ENCODE measurements at regions not wholly inside any gene's neighbourhood (a gene's known extent, or its start where the extent isn't known, plus 50 kb on each side); places are given as distances from the start of the nearest gene placed in this dataset.

GRCh38 chr2:104768694-104769093, 85.2 kb upstream of the POU3F3 start:
- Histone ChIP-seq H3K36me3 (ENCODE audit: control insufficient read depth in 3 of 3, insufficient read depth in 3 of 3, low read length in 3 of 3) (no peaks in the 10 kb centered on the region), H3K27ac (ENCODE audit: low read depth, low read length) (no peak overlapping the region), H3K4me3 (ENCODE audit: low read length in 3 of 3) (no peak overlapping the region), H3K4me1 (ENCODE audit: control insufficient read depth in 3 of 3, insufficient read depth in 3 of 3, low read length in 3 of 3) (no peaks in the 10 kb centered on the region), H3K9ac (ENCODE audit: low read depth in 1 of 3, low read length in 3 of 3) (no peak overlapping the region), H3K9me3 (ENCODE audit: control insufficient read depth in 3 of 3, low read length in 3 of 3) (peaks cover 0 to 2% (median 0%) of the 10 kb centered on the region in 3 donors), H3K27me3 (ENCODE audit: control insufficient read depth in 3 of 3, insufficient read depth in 3 of 3, low read length in 3 of 3) (peaks cover 0 to 4% (median 0%) of the 10 kb centered on the region in 3 donors)

DNA sequence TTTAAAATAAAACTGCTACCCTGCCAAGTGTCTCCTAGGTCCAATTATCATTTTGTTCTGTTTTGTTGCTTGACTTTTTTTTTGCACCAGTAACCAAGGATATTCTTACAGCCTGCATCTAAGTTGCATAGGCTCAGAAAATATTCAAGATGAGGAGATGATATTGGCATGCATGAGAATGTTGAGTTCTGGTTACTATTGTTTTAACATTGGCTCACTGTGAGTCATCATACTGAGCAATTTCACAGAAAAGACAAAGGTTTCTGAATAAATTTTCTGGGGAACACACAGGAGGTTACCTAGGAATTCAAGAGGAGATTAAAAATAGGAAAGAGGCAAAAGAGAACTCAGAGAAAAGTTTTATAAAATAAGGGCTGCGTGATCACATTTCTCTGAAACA, 84.8 kb upstream of the POU3F3 start:
- Histone ChIP-seq H3K9ac (ENCODE audit: low read depth in 1 of 3, low read length in 3 of 3) (no peak overlapping the region), H3K36me3 (ENCODE audit: control insufficient read depth in 3 of 3, insufficient read depth in 3 of 3, low read length in 3 of 3) (no peaks in the 10 kb centered on the region), H3K27me3 (ENCODE audit: control insufficient read depth in 3 of 3, insufficient read depth in 3 of 3, low read length in 3 of 3) (peaks cover 0 to 4% (median 0%) of the 10 kb centered on the region in 3 donors)

DNA sequence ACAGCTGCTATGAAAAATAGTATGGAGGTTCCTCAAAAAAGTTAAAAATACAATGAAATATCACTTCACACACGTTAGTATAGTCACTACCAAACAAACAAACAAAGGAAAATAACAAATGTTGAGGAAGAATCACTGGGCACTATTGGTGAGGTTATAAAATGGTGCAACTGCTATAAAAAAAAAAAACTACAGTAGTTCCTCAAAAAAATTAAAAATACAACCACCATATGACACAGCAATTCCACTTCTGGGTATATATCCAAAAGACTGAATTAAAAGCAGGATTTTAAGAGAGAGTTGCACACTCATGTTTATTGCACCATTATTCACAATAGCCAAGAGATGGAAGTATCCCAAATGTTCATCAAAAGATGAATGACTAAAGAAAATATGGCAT, 80.9 kb upstream of the POU3F3 start:
- H3K4me3 ChIP-seq (ENCODE audit: low read length in 3 of 3) = no peak overlapping the region
- no peak overlapping the region for H3K9ac ChIP-seq (ENCODE audit: low read depth in 1 of 3, low read length in 3 of 3)
- no peak overlapping the region for H3K27ac ChIP-seq (ENCODE audit: low read depth, low read length)
- peaks cover 0 to 2% (median 0%) of the 10 kb centered on the region in 3 donors for H3K27me3 ChIP-seq (ENCODE audit: control insufficient read depth in 3 of 3, insufficient read depth in 3 of 3, low read length in 3 of 3)
- H3K4me1 ChIP-seq (ENCODE audit: control insufficient read depth in 3 of 3, insufficient read depth in 3 of 3, low read length in 3 of 3) = no peaks in the 10 kb centered on the region
- H3K36me3 ChIP-seq (ENCODE audit: control insufficient read depth in 3 of 3, insufficient read depth in 3 of 3, low read length in 3 of 3) = no peaks in the 10 kb centered on the region
- peaks cover 0 to 2% (median 0%) of the 10 kb centered on the region in 3 donors for H3K9me3 ChIP-seq (ENCODE audit: control insufficient read depth in 3 of 3, low read length in 3 of 3)

More for the DNA sequence above, 84.8 kb upstream of the POU3F3 start:
- Histone ChIP-seq H3K4me3 (ENCODE audit: low read length in 3 of 3) (no peak overlapping the region), H3K9me3 (ENCODE audit: control insufficient read depth in 3 of 3, low read length in 3 of 3) (peaks cover 0 to 2% (median 0%) of the 10 kb centered on the region in 3 donors), H3K27ac (ENCODE audit: low read depth, low read length) (no peak overlapping the region), H3K4me1 (ENCODE audit: control insufficient read depth in 3 of 3, insufficient read depth in 3 of 3, low read length in 3 of 3) (no peaks in the 10 kb centered on the region)

- Histone ChIP-seq H3K27ac (ENCODE audit: low read depth, low read length) (no peak overlapping the region), H3K9me3 (ENCODE audit: control insufficient read depth in 3 of 3, low read length in 3 of 3) (peaks cover 0 to 2% (median 0%) of the 10 kb centered on the region in 3 donors), H3K4me3 (ENCODE audit: low read length in 3 of 3) (no peak overlapping the region), H3K9ac (ENCODE audit: low read depth in 1 of 3, low read length in 3 of 3) (no peak overlapping the region), H3K27me3 (ENCODE audit: control insufficient read depth in 3 of 3, insufficient read depth in 3 of 3, low read length in 3 of 3) (peaks cover 0 to 2% (median 0%) of the 10 kb centered on the region in 3 donors), H3K4me1 (ENCODE audit: control insufficient read depth in 3 of 3, insufficient read depth in 3 of 3, low read length in 3 of 3) (no peaks in the 10 kb centered on the region), H3K36me3 (ENCODE audit: control insufficient read depth in 3 of 3, insufficient read depth in 3 of 3, low read length in 3 of 3) (no peaks in the 10 kb centered on the region)
These were observed 79.3 kb upstream of the POU3F3 start for GRCh38 chr2:104774631-104775030.

- no peaks in the 10 kb centered on the region for H3K27me3 ChIP-seq (ENCODE audit: control insufficient read depth in 3 of 3, insufficient read depth in 3 of 3, low read length in 3 of 3)
- H3K4me3 ChIP-seq (ENCODE audit: low read length in 3 of 3) = no peak overlapping the region
- no peaks in the 10 kb centered on the region for H3K36me3 ChIP-seq (ENCODE audit: control insufficient read depth in 3 of 3, insufficient read depth in 3 of 3, low read length in 3 of 3)
- H3K4me1 ChIP-seq (ENCODE audit: control insufficient read depth in 3 of 3, insufficient read depth in 3 of 3, low read length in 3 of 3) = no peaks in the 10 kb centered on the region
- H3K27ac ChIP-seq (ENCODE audit: low read depth, low read length) = no peak overlapping the region
- no peaks in the 10 kb centered on the region for H3K9me3 ChIP-seq (ENCODE audit: control insufficient read depth in 3 of 3, low read length in 3 of 3)
- H3K9ac ChIP-seq (ENCODE audit: low read depth in 1 of 3, low read length in 3 of 3) = no peak overlapping the region
These were observed 76.2 kb upstream of the POU3F3 start for GRCh38 chr2:104777721-104778120.

- Histone ChIP-seq H3K27me3 (ENCODE audit: control insufficient read depth in 3 of 3, insufficient read depth in 3 of 3, low read length in 3 of 3) (peaks cover 0 to 3% (median 0%) of the 10 kb centered on the region in 3 donors), H3K9ac (ENCODE audit: low read depth in 1 of 3, low read length in 3 of 3) (no peak overlapping the region), H3K9me3 (ENCODE audit: control insufficient read depth in 3 of 3, low read length in 3 of 3) (no peaks in the 10 kb centered on the region), H3K4me1 (ENCODE audit: control insufficient read depth in 3 of 3, insufficient read depth in 3 of 3, low read length in 3 of 3) (no peaks in the 10 kb centered on the region), H3K27ac (ENCODE audit: low read depth, low read length) (no peak overlapping the region), H3K36me3 (ENCODE audit: control insufficient read depth in 3 of 3, insufficient read depth in 3 of 3, low read length in 3 of 3) (no peaks in the 10 kb centered on the region), H3K4me3 (ENCODE audit: low read length in 3 of 3) (no peak overlapping the region)
These were observed 72.8 kb upstream of the POU3F3 start for GRCh38 chr2:104781151-104781550.

GRCh38 chr2:104784264-104784663, 69.7 kb upstream of the POU3F3 start:
- Histone ChIP-seq H3K9ac (ENCODE audit: low read depth in 1 of 3, low read length in 3 of 3) (no peak overlapping the region), H3K27me3 (ENCODE audit: control insufficient read depth in 3 of 3, insufficient read depth in 3 of 3, low read length in 3 of 3) (peaks cover 0 to 3% (median 0%) of the 10 kb centered on the region in 3 donors), H3K9me3 (ENCODE audit: control insufficient read depth in 3 of 3, low read length in 3 of 3) (no peaks in the 10 kb centered on the region), H3K36me3 (ENCODE audit: control insufficient read depth in 3 of 3, insufficient read depth in 3 of 3, low read length in 3 of 3) (no peaks in the 10 kb centered on the region), H3K4me3 (ENCODE audit: low read length in 3 of 3) (no peak overlapping the region), H3K4me1 (ENCODE audit: control insufficient read depth in 3 of 3, insufficient read depth in 3 of 3, low read length in 3 of 3) (peaks cover 0 to 11% (median 0%) of the 10 kb centered on the region in 3 donors), H3K27ac (ENCODE audit: low read depth, low read length) (no peak overlapping the region)

GRCh38 chr2:104786204-104786603, 67.7 kb upstream of the POU3F3 start:
- H3K9ac ChIP-seq (ENCODE audit: low read depth in 1 of 3, low read length in 3 of 3) = no peak overlapping the region
- no peaks in the 10 kb centered on the region for H3K36me3 ChIP-seq (ENCODE audit: control insufficient read depth in 3 of 3, insufficient read depth in 3 of 3, low read length in 3 of 3)
- no peaks in the 10 kb centered on the region for H3K9me3 ChIP-seq (ENCODE audit: control insufficient read depth in 3 of 3, low read length in 3 of 3)

GRCh38 chr2:104786821-104787220, 67.1 kb upstream of the POU3F3 start:
- H3K36me3 ChIP-seq (ENCODE audit: control insufficient read depth in 3 of 3, insufficient read depth in 3 of 3, low read length in 3 of 3) = no peaks in the 10 kb centered on the region
- H3K9ac ChIP-seq (ENCODE audit: low read depth in 1 of 3, low read length in 3 of 3) = no peak overlapping the region
- H3K4me1 ChIP-seq (ENCODE audit: control insufficient read depth in 3 of 3, insufficient read depth in 3 of 3, low read length in 3 of 3) = peaks cover 7 to 17% (median 9%) of the 10 kb centered on the region in 3 donors
- no peak overlapping the region for H3K4me3 ChIP-seq (ENCODE audit: low read length in 3 of 3)
- H3K9me3 ChIP-seq (ENCODE audit: control insufficient read depth in 3 of 3, low read length in 3 of 3) = no peaks in the 10 kb centered on the region
- peaks cover 0 to 3% (median 0%) of the 10 kb centered on the region in 3 donors for H3K27me3 ChIP-seq (ENCODE audit: control insufficient read depth in 3 of 3, insufficient read depth in 3 of 3, low read length in 3 of 3)
- H3K27ac ChIP-seq (ENCODE audit: low read depth, low read length) = no peak overlapping the region

More at GRCh38 chr2:104786204-104786603, 67.7 kb upstream of the POU3F3 start:
- Histone ChIP-seq H3K27me3 (ENCODE audit: control insufficient read depth in 3 of 3, insufficient read depth in 3 of 3, low read length in 3 of 3) (peaks cover 0 to 3% (median 0%) of the 10 kb centered on the region in 3 donors), H3K4me1 (ENCODE audit: control insufficient read depth in 3 of 3, insufficient read depth in 3 of 3, low read length in 3 of 3) (peaks cover 7 to 17% (median 9%) of the 10 kb centered on the region in 3 donors), H3K27ac (ENCODE audit: low read depth, low read length) (no peak overlapping the region), H3K4me3 (ENCODE audit: low read length in 3 of 3) (no peak overlapping the region)

DNA sequence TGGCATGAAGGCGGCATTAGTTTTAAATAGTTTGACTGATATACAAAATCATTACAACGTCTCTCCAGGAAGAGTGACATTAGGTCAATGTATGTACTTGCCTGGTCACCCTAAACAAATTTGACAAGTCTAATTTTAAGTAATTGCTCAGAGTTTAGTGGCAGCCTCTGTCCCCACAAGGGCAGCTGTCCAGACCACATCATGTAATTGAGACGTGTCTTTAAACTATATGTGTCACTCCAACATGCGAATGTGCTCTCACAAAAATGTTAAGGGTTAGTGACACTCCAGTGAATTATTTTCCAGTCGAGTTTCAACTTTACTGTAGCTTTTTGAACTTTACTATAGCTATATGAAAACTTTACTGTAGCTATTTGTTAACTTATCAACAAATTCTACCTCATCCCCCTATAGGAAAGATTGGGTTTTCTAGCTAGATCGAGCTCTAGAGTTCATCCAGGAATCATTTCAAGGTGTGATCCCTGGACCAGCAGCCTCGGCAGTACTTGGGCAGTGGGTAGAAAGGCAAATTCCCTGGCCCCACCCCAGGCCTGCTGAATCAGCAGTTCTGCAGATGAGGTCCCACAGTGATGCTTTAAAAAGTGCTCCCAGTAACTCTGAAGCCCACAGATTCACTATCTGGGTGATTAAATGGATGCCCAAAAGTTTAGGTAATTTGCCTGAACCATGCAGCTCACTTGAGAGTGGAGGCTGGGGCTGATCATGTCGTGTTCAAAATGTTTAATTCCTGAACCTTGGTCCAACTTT, 66.4 kb upstream of the POU3F3 start:
- Histone ChIP-seq H3K4me1 (ENCODE audit: control insufficient read depth in 3 of 3, insufficient read depth in 3 of 3, low read length in 3 of 3) (peaks cover 7 to 17% (median 9%) of the 10 kb centered on the region in 3 donors), H3K9me3 (ENCODE audit: control insufficient read depth in 3 of 3, low read length in 3 of 3) (no peaks in the 10 kb centered on the region), H3K4me3 (ENCODE audit: low read length in 3 of 3) (no peak overlapping the region), H3K27ac (ENCODE audit: low read depth, low read length) (no peak overlapping the region), H3K36me3 (ENCODE audit: control insufficient read depth in 3 of 3, insufficient read depth in 3 of 3, low read length in 3 of 3) (no peaks in the 10 kb centered on the region), H3K9ac (ENCODE audit: low read depth in 1 of 3, low read length in 3 of 3) (no peak overlapping the region), H3K27me3 (ENCODE audit: control insufficient read depth in 3 of 3, insufficient read depth in 3 of 3, low read length in 3 of 3) (peaks cover 0 to 3% (median 0%) of the 10 kb centered on the region in 3 donors)

Data from skeletal muscle tissue (tissue), 3 donors.